ENCODE measurements at regions not wholly inside any gene's neighbourhood (a gene's known extent, or its start where the extent isn't known, plus 50 kb on each side); places are given as distances from the start of the nearest gene placed in this dataset.

GRCh38 chr20:5445611-5446010, 128.9 kb upstream of the PROKR2 start:
- DNase-seq (ENCODE audit: low spot score) (no peak), ATAC-seq (no peak)
- Mint-ChIP-seq H3K27ac (no peak overlapping the region), H3K36me3 (no peaks in the 10 kb centered on the region), H3K27me3 (peaks cover 45 to 50% of the 10 kb centered on the region in 2 donors), H3K9me3 (no peaks in the 10 kb centered on the region), H3K4me1 (ENCODE audit: low read depth in 2 of 2) (no peaks in the 10 kb centered on the region), H3K4me3 (no peak overlapping the region)

GRCh38 chr20:5442101-5442500, 125.3 kb upstream of the PROKR2 start:
- Mint-ChIP-seq H3K4me3 (no peak overlapping the region), H3K27ac (no peak overlapping the region), H3K27me3 (peaks cover 39 to 53% of the 10 kb centered on the region in 2 donors), H3K9me3 (no peaks in the 10 kb centered on the region), H3K4me1 (ENCODE audit: low read depth in 2 of 2) (no peaks in the 10 kb centered on the region), H3K36me3 (no peaks in the 10 kb centered on the region)
- DNase-seq (ENCODE audit: low spot score) (no peak), ATAC-seq (no peak)

GRCh38 chr20:5434116-5434515, 117.4 kb upstream of the PROKR2 start:
- H3K4me1 Mint-ChIP-seq (ENCODE audit: low read depth in 2 of 2) = no peaks in the 10 kb centered on the region
- H3K9me3 Mint-ChIP-seq = no peaks in the 10 kb centered on the region
- H3K27ac Mint-ChIP-seq = no peak overlapping the region
- no peaks in the 10 kb centered on the region for H3K36me3 Mint-ChIP-seq
- no peak for ATAC-seq
- no peak for DNase-seq (ENCODE audit: low spot score)
- no peak overlapping the region for H3K4me3 Mint-ChIP-seq
- peaks cover 16 to 36% of the 10 kb centered on the region in 2 donors for H3K27me3 Mint-ChIP-seq

GRCh38 chr20:5433352-5433751, 116.6 kb upstream of the PROKR2 start:
- ATAC-seq = no peak
- no peak for DNase-seq (ENCODE audit: low spot score)
- H3K4me1 Mint-ChIP-seq (ENCODE audit: low read depth in 2 of 2) = no peaks in the 10 kb centered on the region
- no peaks in the 10 kb centered on the region for H3K36me3 Mint-ChIP-seq
- no peak overlapping the region for H3K27ac Mint-ChIP-seq
- no peaks in the 10 kb centered on the region for H3K9me3 Mint-ChIP-seq
- no peak overlapping the region for H3K4me3 Mint-ChIP-seq
- peaks cover 16 to 29% of the 10 kb centered on the region in 2 donors for H3K27me3 Mint-ChIP-seq

GRCh38 chr20:5432030-5432429, 115.3 kb upstream of the PROKR2 start:
- DNase-seq (ENCODE audit: low spot score) (no peak), ATAC-seq (no peak)
- no peak overlapping the region for H3K27ac Mint-ChIP-seq
- no peaks in the 10 kb centered on the region for H3K9me3 Mint-ChIP-seq
- H3K36me3 Mint-ChIP-seq = no peaks in the 10 kb centered on the region
- H3K27me3 Mint-ChIP-seq = peaks cover 20 to 29% of the 10 kb centered on the region in 2 donors
- H3K4me1 Mint-ChIP-seq (ENCODE audit: low read depth in 2 of 2) = no peaks in the 10 kb centered on the region
- H3K4me3 Mint-ChIP-seq = no peak overlapping the region

- H3K4me3 Mint-ChIP-seq = no peak overlapping the region
These were observed 113.9 kb upstream of the PROKR2 start for GRCh38 chr20:5430670-5431069.

GRCh38 chr20:5426026-5426425, 109.3 kb upstream of the PROKR2 start:
- ATAC-seq = no peak
- Mint-ChIP-seq H3K27me3 (peaks cover 38 to 42% of the 10 kb centered on the region in 2 donors), H3K4me1 (ENCODE audit: low read depth in 2 of 2) (no peaks in the 10 kb centered on the region), H3K36me3 (no peaks in the 10 kb centered on the region), H3K4me3 (no peak overlapping the region), H3K27ac (no peak overlapping the region), H3K9me3 (no peaks in the 10 kb centered on the region)
- no peak for DNase-seq (ENCODE audit: low spot score)

More at GRCh38 chr20:5430670-5431069, 113.9 kb upstream of the PROKR2 start:
- no peak for ATAC-seq
- H3K36me3 Mint-ChIP-seq = no peaks in the 10 kb centered on the region
- H3K9me3 Mint-ChIP-seq = no peaks in the 10 kb centered on the region
- H3K27ac Mint-ChIP-seq = no peak overlapping the region
- no peaks in the 10 kb centered on the region for H3K4me1 Mint-ChIP-seq (ENCODE audit: low read depth in 2 of 2)
- H3K27me3 Mint-ChIP-seq = peaks cover 18 to 31% of the 10 kb centered on the region in 2 donors
- no peak for DNase-seq (ENCODE audit: low spot score)

GRCh38 chr20:5416086-5416485, 99.3 kb upstream of the PROKR2 start:
- Mint-ChIP-seq H3K27me3 (peaks cover 11 to 22% of the 10 kb centered on the region in 2 donors), H3K9me3 (no peaks in the 10 kb centered on the region), H3K36me3 (no peaks in the 10 kb centered on the region), H3K4me1 (ENCODE audit: low read depth in 2 of 2) (no peaks in the 10 kb centered on the region), H3K27ac (no peak overlapping the region), H3K4me3 (no peak overlapping the region)
- DNase-seq (ENCODE audit: low spot score) (no peak), ATAC-seq (no peak)

GRCh38 chr20:5413394-5413793, 96.6 kb upstream of the PROKR2 start:
- DNase-seq (ENCODE audit: low spot score) = no peak
- Mint-ChIP-seq H3K27me3 (peaks cover 5 to 7% of the 10 kb centered on the region in 2 donors), H3K4me3 (no peak overlapping the region), H3K27ac (no peak overlapping the region), H3K36me3 (no peaks in the 10 kb centered on the region), H3K4me1 (ENCODE audit: low read depth in 2 of 2) (no peaks in the 10 kb centered on the region), H3K9me3 (no peaks in the 10 kb centered on the region)
- no peak for ATAC-seq

GRCh38 chr20:5410470-5410869, 93.7 kb upstream of the PROKR2 start:
- Mint-ChIP-seq H3K4me1 (ENCODE audit: low read depth in 2 of 2) (peaks cover 0 to 5% of the 10 kb centered on the region in 2 donors), H3K9me3 (no peaks in the 10 kb centered on the region), H3K36me3 (no peaks in the 10 kb centered on the region), H3K4me3 (no peak overlapping the region), H3K27me3 (peaks cover 16 to 25% of the 10 kb centered on the region in 2 donors), H3K27ac (no peak overlapping the region)
- DNase-seq (ENCODE audit: low spot score) = no peak
- ATAC-seq = no peak

GRCh38 chr20:5402903-5403531, 86.3 kb upstream of the PROKR2 start:
- DNase-seq (ENCODE audit: low spot score) (no peak), ATAC-seq (peak in 1 of 2 donors; percentile 71)
- Mint-ChIP-seq H3K27me3 (peaks cover 21 to 44% of the 10 kb centered on the region in 2 donors), H3K27ac (no peak overlapping the region), H3K4me1 (ENCODE audit: low read depth in 2 of 2) (peaks cover 0 to 5% of the 10 kb centered on the region in 2 donors), H3K36me3 (no peaks in the 10 kb centered on the region), H3K4me3 (no peak overlapping the region), H3K9me3 (no peaks in the 10 kb centered on the region)

GRCh38 chr20:5401277-5401875, 84.6 kb upstream of the PROKR2 start:
- H3K27ac Mint-ChIP-seq = no peak overlapping the region
- no peaks in the 10 kb centered on the region for H3K9me3 Mint-ChIP-seq
- no peaks in the 10 kb centered on the region for H3K4me1 Mint-ChIP-seq (ENCODE audit: low read depth in 2 of 2)
- ATAC-seq = no peak
- no peak for DNase-seq (ENCODE audit: low spot score)
- H3K36me3 Mint-ChIP-seq = no peaks in the 10 kb centered on the region
- H3K27me3 Mint-ChIP-seq = peaks cover 19 to 33% of the 10 kb centered on the region in 2 donors
- H3K4me3 Mint-ChIP-seq = no peak overlapping the region

- Mint-ChIP-seq H3K27ac (no peak overlapping the region), H3K4me1 (ENCODE audit: low read depth in 2 of 2) (no peaks in the 10 kb centered on the region), H3K27me3 (peaks cover 12 to 28% of the 10 kb centered on the region in 2 donors), H3K4me3 (no peak overlapping the region), H3K36me3 (no peaks in the 10 kb centered on the region), H3K9me3 (no peaks in the 10 kb centered on the region)
- ATAC-seq (no peak), DNase-seq (ENCODE audit: low spot score) (no peak)
These were observed 83.5 kb upstream of the PROKR2 start for GRCh38 chr20:5400164-5400762.

GRCh38 chr20:5397393-5397792, 80.6 kb upstream of the PROKR2 start:
- Mint-ChIP-seq H3K27me3 (peaks cover 15 to 27% of the 10 kb centered on the region in 2 donors), H3K4me3 (no peak overlapping the region), H3K36me3 (no peaks in the 10 kb centered on the region), H3K9me3 (peaks cover 2% of the 10 kb centered on the region), H3K4me1 (ENCODE audit: low read depth in 2 of 2) (no peaks in the 10 kb centered on the region), H3K27ac (no peak overlapping the region)
- ATAC-seq = no peak
- DNase-seq (ENCODE audit: low spot score) = no peak

Data from natural killer cell treated with Interleukin-12 subunit alpha and Interleukin-12 subunit beta and Interleukin-15 and Interleukin-18, amount 100 ng/mL, for 72 hours (primary cell).